IMR-90 (cell line): ENCODE measurements at regions not wholly inside any gene's neighbourhood (a gene's known extent, or its start where the extent isn't known, plus 50 kb on each side); places are given as distances from the start of the nearest gene placed in this dataset.

ENCODE experiments used
- BHLHE40 ChIP-seq: fragments of 150-350 bp; IDR thresholded peaks from 2 replicates; pipeline ENCODE4 v1.6.1; 2016; ENCODE audit warnings: mild to moderate bottlenecking, low read depth, low read length
- CEBPB ChIP-seq: IDR thresholded peaks from 2 replicates; pipeline ENCODE4 v1.6.1; 2012; ENCODE audit warnings: low read depth, low read length, improper control_type of control experiment
- CTCF ChIP-seq: conservative IDR thresholded peaks from 2 replicates; pipeline ENCODE4 v1.5.1; 2012; ENCODE audit warnings: mild to moderate bottlenecking, low read depth, low read length, improper control_type of control experiment
- MAFK ChIP-seq: IDR thresholded peaks from 2 replicates; pipeline ENCODE4 v1.6.1; 2012; ENCODE audit warnings: low read depth, low read length, improper control_type of control experiment
- NFE2L2 ChIP-seq: fragments of 150-350 bp; IDR thresholded peaks from 2 replicates; pipeline ENCODE4 v1.6.1; 2016; ENCODE audit warnings: low read depth, mild to moderate bottlenecking, low read length
- POLR2A ChIP-seq: IDR thresholded peaks from 2 replicates; pipeline ENCODE4 v1.6.1; 2012; ENCODE audit warnings: mild to moderate bottlenecking, low read depth, low read length
- RAD21 ChIP-seq: IDR thresholded peaks from 2 replicates; pipeline ENCODE4 v1.6.1; 2012; ENCODE audit warnings: low read length, improper control_type of control experiment
- RCOR1 ChIP-seq: IDR thresholded peaks from 2 replicates; pipeline ENCODE4 v1.6.1; 2012; ENCODE audit warnings: mild to moderate bottlenecking, low read length, improper control_type of control experiment; ENCODE audit not compliant: insufficient replicate concordance
- RFX5 ChIP-seq: IDR thresholded peaks from 2 replicates; pipeline ENCODE4 v1.8.0; 2012; ENCODE audit warnings: low read depth, mild to moderate bottlenecking, low read length, moderate library complexity
- SMC3 ChIP-seq: fragments of 150-350 bp; IDR thresholded peaks from 2 replicates; pipeline ENCODE4 v1.6.1; 2016; ENCODE audit warnings: low read depth, mild to moderate bottlenecking, antibody characterized with exemption, low read length, moderate library complexity
- USF2 ChIP-seq: fragments of 150-350 bp; IDR thresholded peaks from 2 replicates; pipeline ENCODE4 v1.6.1; 2017; ENCODE audit warnings: mild to moderate bottlenecking, antibody characterized with exemption, low read length, low read depth
- TF ChIP-seq, protein P1 (sequence below): fragments of 150-350 bp; IDR thresholded peaks from 2 replicates; pipeline ENCODE4 v1.6.1; 2016; ENCODE audit warnings: low read depth, mild to moderate bottlenecking, low read length, moderate library complexity, borderline replicate concordance

DNA sequence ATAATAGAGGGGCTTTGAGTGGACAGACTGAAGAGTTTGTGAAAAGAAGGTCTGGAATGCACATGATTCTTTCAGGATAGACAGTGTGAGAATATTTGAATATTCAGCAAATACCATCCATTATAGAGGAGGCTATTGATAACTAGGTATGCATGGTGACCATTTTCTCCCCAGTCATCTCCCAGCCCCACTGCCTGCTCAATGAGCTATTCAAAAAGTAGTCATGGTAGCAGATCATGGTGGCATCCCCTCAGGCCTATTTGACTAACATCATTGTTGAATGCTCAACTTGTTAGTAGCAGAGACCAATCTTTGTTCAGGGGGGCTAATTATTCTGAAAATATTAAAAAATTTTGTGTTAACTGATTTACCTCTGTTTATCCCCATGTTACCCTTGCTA is 311.6 kb downstream of the S1PR1 start:
- no peak for TF ChIP-seq CTCF
- TF ChIP-seq RCOR1: no peak
- no peak for TF ChIP-seq CEBPB
- no peak for TF ChIP-seq USF2
- TF ChIP-seq POLR2A: no peak
- TF ChIP-seq RAD21: no peak
- TF ChIP-seq, protein P1, sequence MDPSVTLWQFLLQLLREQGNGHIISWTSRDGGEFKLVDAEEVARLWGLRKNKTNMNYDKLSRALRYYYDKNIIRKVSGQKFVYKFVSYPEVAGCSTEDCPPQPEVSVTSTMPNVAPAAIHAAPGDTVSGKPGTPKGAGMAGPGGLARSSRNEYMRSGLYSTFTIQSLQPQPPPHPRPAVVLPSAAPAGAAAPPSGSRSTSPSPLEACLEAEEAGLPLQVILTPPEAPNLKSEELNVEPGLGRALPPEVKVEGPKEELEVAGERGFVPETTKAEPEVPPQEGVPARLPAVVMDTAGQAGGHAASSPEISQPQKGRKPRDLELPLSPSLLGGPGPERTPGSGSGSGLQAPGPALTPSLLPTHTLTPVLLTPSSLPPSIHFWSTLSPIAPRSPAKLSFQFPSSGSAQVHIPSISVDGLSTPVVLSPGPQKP: no peak
- TF ChIP-seq MAFK: no peak
- TF ChIP-seq BHLHE40: no peak
- TF ChIP-seq NFE2L2: no peak
- no peak for TF ChIP-seq SMC3
- TF ChIP-seq RFX5: no peak
